NCI-H524 treated with DMSO at 0.1 percent for 48 hours (cell line): ENCODE measurements at regions not wholly inside any gene's neighbourhood (a gene's known extent, or its start where the extent isn't known, plus 50 kb on each side); places are given as distances from the start of the nearest gene placed in this dataset.

Experiments used
- DNase-seq: peaks from one replicate; lab custom pipeline; 2025; lab: John Stamatoyannopoulos, UW

- no peak for DNase-seq
These were observed 111.7 kb upstream of the MAF start for GRCh38 chr16:79712276-79712675.

- DNase-seq, result no peak
These were observed 107.3 kb upstream of the MAF start for GRCh38 chr16:79707876-79708275.

DNA sequence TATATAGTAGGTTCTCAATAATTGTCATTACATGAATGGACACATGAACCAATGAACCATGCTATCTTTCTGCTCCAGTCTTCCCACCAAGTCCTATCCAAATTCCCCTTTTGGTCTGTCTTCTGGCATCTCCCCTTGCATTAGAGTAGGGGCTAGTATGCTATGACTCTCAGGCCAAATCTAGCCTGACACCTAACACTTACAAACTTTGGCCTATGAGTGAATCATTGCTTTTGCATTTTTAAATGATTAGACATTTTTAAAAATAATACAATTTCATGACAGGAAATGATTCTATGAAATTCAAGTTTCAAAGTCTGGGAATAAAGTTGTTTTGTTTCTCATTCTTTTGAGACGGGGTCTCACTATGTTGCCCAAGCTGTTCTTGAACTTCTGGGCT, 102.5 kb upstream of the MAF start:
- DNase-seq, result no peak

GRCh38 chr16:79698341-79698753, 97.8 kb upstream of the MAF start:
- DNase-seq, result no peak

- no peak for DNase-seq
These were observed 97.1 kb upstream of the MAF start for GRCh38 chr16:79697562-79698112.

- DNase-seq, result no peak
These were observed 90.5 kb upstream of the MAF start for GRCh38 chr16:79691007-79691406.

GRCh38 chr16:79690159-79690558, 89.6 kb upstream of the MAF start:
- DNase-seq, result no peak

GRCh38 chr16:79687249-79688130, 87.0 kb upstream of the MAF start:
- no peak for DNase-seq

DNA sequence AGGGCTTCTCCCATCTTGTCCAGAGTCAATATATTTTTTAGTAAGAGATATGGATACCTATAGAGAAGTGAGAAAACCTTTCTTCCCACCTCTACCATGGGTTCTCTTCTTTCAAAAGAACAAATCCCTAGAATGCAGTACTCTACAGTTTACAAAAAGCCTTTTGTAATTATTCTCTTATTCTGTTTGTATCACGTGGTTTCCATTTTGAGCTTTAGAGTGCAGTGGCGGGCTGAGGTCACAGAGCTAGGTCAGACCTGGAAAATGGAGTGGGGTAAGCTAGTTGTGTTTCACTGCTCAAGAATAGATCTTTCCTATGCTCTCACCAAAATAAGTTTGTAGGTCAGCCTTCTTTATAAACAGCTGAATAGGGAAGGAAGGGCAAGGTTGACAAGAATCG, 85.3 kb upstream of the MAF start:
- no peak for DNase-seq

DNA sequence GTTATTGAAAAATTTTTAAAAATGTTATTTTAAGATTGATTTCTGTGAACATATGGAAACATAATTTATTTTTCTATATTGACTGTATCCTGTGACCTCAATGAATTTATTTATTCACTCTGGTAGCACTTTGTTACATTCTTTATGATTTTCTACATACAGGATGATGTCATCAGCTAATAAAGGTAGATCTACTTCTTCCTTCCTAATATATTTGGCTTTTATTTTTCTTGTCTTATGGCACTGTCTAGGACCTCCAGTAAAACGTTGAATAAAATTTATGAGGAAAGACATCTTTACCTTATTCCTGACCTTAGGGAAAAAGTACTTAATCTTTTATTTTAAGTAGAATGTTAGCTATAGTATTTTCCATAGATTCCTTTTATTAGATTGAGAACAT, 78.8 kb upstream of the MAF start:
- DNase-seq, result no peak

GRCh38 chr16:79677799-79678530, 77.4 kb upstream of the MAF start:
- no peak for DNase-seq

- DNase-seq, result no peak
These were observed 73.1 kb upstream of the MAF start for GRCh38 chr16:79673635-79674034.

GRCh38 chr16:79672524-79672923, 72.0 kb upstream of the MAF start:
- DNase-seq, result no peak

DNA sequence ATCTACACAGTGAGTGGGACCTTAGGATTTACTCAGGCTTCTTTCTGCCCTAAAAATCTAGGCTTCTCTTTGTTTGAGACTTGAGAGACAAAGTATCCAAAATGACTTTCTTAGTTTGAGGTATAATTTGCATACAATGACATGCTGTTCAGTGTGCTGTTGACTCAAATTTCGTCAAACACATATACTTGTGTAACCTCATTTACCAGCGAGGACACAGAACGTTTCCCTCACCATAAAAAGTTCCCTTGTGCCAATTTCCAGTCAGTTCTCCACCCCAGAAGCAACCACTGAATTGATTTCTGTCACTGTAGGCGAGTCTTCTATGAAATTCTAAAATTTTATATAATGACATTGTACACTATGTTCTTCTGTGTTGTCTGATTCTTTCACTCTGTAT, 68.0 kb upstream of the MAF start:
- DNase-seq, result no peak

DNA sequence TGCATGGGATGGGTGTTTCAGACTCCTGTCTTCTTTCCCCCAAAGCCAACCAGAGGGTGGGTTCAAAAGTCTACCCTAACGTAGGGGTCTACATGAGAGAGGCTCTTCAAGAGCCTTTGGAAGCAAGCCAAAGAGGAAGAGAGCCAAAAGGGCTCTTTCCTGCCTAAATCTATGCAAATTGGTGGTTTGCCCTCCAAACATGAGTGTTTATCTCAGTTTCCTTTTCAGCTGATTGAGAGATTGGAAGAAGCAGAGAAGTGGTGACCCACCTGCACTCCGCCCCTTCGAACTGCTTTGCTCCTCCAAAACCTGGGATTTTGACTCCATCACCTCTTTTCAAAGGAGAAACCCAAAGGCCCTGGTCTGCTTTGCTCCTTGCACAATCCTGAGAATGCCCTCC, 65.4 kb upstream of the MAF start:
- DNase-seq, result no peak

DNA sequence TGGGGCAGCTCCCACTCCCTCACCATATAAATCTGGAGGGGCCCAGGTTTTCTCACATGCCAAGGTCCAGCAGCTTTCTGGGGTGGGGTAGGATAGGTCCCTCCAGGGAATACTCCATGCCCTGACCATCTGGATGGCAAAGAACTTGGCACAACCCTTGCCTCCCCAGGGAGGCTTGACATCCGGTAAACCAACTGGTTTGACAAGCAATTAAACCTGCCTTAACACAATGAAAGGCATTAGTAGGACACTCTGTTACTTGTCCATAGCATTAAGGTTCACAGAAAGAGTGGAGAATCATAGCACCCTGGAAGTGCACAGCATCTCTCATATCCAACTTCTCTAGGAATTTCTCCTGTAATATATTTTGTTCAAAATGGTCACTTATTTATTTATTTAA, 63.9 kb upstream of the MAF start:
- peak; percentile 52 for DNase-seq

GRCh38 chr16:79662669-79663313, 62.3 kb upstream of the MAF start:
- no peak for DNase-seq

GRCh38 chr16:79662122-79662521, 61.6 kb upstream of the MAF start:
- no peak for DNase-seq

DNA sequence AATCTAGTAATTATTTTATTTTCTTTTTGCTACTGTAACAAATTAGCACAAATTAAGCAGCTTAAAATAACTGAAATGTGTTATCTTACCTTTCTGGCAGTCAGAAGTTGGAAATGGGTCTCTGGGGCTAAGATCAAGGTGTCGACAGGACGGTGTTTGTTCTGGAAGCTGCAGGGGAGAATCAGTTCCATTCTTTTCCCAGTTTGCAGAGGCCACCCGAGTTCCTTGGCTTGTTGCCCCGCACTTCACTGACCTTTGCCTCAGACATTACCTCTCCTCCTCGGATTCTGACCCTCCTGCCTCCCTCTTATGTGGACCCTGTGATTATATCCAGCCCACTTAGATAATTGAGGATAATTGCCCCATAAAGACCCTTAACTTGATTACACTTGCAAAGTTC, 61.0 kb upstream of the MAF start:
- no peak for DNase-seq

- DNase-seq, result no peak
These were observed 58.8 kb upstream of the MAF start for GRCh38 chr16:79659344-79659743.

DNA sequence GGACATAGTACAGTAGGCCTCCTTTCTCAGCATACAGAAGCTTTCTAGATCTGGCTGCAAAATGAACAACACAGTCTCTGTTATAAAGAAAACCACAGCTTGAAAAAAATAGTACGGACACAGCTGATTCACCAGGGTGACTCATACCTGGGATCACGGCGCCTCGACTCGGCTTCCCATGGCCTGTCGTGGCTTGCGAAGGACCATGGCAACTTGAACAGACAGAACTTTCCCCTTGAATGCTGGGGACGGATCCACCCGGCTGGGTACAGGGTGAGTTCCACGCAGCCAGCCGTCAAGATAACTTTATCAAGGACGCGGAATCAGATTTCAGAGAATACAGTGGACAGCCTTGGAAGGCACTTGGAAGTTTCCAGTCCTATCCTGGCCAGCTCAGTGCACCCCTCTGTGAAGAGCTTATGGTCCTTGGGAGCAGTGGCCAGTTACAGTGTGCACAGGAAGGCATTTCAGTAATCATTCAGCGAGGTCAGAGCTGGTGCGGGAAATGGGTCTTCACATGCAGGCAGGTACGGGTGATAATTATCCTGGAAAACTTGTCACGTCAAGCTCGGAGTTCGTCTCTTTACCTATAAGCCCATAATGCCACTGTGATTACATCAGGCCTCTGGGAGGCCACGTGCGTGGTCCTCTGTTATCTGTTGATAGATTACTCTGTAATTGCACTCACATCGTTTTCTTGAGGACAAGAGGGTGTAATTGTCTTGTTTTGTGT, 57.9 kb upstream of the MAF start:
- no peak for DNase-seq

DNA sequence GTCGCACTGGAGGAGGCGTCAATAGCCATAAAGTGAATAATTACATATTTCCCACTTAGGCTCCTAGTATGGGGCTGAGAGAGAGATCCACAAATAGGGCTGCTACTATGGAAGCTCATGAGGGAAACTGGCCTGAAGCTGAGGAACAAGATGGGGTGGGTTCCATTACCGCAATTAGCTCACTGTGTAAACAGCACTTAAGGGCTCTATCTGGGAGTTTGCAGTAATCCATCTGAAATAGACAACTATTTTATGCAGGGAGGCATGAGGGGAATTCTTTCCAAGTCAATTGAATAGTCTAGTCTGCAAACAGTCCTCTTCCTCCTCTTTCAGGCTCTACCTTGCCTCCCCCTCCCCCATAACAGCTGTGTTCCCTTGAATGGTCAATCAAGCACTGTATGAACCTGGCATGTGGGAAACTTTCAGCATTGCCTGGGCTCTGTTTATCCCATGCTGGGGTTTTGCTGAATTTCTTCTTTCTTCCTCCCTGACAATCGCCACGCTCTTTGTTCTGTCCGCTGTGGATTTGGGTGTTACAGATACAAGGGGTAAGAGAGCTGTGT, 56.1 kb upstream of the MAF start:
- no peak for DNase-seq
